ENCODE measurements at regions not wholly inside any gene's neighbourhood (a gene's known extent, or its start where the extent isn't known, plus 50 kb on each side); places are given as distances from the start of the nearest gene placed in this dataset.

- DNase-seq = no peak
Observed at GRCh38 chr11:119545978-119546915, 123.3 kb upstream of the THY1 start.

DNA sequence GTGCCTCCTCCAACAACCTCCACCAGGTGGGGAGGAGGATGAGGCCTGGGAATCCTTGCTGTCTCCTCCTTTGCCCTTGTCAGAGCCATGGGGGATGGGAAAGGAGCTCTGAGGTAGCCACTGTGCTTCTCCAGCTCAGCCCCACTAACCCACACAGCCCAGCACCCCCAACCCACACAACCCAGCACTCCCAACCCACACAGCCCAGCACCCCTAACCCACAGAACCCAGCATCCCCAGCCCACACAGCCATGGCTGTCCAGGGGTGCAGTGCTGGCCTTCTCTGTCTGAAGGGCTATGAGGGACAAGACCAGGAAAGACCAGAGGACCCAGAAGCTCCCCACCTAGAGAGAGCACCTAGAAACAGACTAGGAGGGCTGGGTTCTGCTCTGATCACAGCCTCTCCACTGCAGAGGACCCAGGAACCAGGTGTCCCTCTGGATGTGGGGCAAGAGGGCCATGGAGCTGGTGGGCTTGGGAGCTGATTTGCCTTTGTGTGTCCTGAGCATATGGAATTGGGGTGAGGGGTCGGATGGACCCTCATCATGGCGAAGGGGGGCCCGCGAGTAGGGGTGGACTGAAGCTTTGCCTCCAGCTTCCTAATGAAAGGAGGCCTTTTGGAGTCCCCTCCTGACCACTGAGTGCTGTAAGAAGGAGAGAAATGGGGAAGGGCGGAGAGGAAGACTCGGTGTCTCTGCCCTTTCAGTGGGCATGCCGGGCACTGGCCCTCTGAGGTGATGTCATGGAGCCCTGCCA lies 117.6 kb upstream of the THY1 start:
- DNase-seq = no peak

- no peak for DNase-seq
Observed at GRCh38 chr11:119539583-119539982, 116.6 kb upstream of the THY1 start.

DNA sequence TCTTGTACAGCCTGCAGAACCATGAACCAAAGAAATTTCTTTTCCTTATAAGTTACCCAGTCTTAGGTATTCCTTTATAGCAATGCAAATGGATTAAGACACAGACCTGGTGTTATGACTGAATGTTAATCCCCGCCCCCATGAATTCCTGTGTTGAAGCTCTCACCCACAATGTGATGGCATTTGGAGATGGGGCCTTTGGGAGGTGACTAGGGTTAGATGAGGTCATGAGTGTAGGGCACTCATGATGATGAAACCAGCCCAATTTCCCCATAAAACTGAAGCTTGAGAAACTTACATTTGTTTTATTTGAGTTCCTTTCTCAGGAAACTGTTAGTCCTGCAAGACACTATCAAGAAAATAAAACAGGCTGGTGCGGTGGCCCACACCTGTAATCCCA lies 115.8 kb upstream of the THY1 start:
- DNase-seq = no peak

GRCh38 chr11:119537306-119538253 lies 114.6 kb upstream of the THY1 start:
- no peak for DNase-seq

DNA sequence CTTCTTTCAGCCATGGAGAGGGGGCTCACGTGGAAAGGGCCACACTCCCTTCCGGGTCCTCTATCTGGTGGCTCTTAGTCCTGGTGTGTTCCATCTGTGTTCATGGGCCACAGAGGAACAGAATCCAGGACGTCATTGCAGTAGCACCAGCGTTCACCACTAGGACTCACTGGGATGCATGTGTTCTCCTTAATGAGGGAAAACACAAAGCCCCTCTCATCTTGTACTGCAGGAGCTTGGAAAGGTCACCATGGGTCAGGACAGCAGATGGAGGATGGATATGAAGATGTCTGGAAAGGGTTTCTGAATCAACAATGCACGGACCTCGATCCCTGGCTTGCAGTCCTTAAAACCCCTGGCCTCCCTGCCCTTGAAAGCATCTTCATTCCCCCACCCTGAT lies 113.8 kb upstream of the THY1 start:
- no peak for DNase-seq

- peak; percentile 56 for DNase-seq
Observed at GRCh38 chr11:119533921-119534736, 111.2 kb upstream of the THY1 start.

DNA sequence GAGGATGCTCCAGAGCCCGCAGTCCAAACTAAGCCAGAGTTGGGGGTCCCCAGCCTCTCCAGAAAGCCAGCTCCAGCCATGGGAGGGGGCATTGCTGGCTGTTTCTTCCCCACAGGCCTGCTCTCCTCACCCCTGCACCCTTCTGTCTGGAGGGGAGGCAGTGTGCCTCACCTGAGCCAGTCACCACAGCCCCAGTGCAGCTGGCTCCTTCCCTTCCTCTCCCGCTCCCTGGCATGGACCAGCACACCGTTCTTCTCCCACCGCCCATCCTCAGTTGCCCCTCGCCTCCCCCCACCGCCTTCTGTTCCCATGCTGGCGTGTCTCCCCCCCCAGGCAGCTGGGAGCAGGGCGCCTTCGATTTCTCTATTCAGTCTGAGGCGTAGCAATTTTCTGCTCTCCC lies 110.5 kb upstream of the THY1 start:
- no peak for DNase-seq

DNA sequence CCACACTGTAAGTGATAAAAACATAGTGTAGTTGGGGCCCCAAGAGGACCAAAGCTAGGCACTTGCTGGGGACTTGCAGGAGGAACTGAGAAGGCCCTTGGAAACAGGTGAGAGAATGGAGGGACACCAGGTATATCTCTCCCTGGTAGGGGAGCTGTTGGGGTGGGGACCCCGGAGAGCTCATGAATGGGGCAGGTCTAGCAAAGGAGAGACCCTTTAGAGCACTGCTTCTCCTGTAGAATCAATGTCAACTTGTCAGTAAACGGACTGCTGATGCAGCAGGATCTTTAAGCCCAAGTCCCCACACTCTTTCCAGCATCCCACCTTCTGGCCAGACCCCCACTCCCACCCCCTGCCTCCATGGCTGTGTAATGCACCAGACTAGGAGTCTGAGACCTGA lies 109.6 kb upstream of the THY1 start:
- no peak for DNase-seq

- DNase-seq = no peak
Observed at GRCh38 chr11:119531623-119532022, 108.7 kb upstream of the THY1 start.

DNA sequence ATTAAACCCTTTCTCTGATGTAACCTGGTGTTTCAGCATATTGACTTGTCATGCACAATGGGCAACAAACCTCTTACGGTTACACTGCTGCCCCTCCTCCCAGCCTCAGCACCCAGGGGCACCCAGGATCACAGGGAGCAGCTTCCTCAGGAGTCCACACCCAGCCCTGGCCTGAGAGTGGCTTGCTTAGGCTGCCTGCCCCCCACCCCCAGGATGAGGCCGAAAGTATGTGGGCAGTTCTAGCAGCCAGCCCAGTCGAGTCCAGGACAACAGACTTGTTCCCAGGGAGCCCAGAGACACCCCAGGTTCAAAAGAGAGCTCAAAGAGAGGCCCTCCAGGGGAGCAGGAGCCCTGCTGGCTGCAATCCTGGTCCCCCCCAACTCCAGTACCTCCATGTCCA lies 108.1 kb upstream of the THY1 start:
- DNase-seq = no peak

- no peak for DNase-seq
Observed at GRCh38 chr11:119530509-119530908, 107.5 kb upstream of the THY1 start.

DNA sequence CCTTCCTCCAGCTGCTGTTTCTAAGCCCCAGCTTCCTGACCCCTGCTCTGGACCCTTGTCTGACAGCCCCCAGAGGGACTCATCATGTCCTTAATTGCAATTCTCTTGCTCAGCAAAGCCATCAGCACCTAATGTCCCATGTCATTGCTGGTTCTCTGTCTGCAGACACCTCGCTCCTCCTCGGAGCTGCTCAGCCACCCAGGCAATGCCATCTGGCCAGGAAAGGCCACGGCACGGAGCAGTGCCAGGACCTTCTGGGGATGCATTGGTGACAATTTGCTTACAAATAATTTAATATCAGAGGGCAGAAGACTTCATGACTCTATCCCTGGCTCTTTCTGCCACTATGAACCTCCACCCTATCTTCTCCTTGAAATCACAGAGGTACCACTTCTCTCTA lies 107.0 kb upstream of the THY1 start:
- no peak for DNase-seq

DNA sequence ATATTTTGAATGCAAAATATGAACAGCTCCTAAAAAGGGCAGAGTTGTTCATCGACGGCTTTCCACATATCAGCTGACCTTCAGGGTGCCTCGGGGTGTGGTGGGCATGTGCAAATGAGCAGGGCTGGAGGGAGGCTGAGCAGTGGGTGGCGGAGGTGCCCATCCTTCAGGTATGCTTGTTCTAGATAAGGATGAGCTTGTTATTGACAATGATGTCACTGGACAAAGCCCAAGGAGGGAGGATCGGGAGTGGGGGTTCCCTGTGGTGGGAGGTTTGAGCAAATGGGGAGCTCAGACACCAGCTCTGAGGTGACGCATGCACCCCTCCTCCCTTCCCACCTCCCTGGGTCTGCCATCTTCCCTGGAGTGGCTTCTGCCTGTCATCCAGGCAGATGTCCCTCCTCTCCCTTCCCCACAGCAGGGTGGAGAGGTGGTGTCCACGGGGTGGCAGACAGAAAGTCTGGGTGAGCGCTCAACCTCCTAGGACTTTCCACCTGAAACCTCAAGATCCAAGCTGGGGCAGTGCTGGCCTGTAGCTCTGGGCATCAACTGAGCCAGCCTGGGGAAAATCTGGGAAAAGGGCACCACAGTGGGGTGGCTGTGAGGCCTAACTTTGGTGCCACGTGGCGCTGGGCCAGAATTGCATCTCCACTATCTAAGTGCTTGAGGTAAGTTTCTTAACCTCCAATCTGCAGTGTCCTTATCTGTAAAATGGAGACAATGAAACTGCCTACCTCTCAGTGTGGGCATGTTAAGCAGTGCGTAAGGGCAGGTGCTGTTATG lies 106.3 kb upstream of the THY1 start:
- no peak for DNase-seq

GRCh38 chr11:119525867-119526196 lies 102.9 kb upstream of the THY1 start:
- no peak for DNase-seq

- no peak for DNase-seq
Observed at GRCh38 chr11:119525180-119525866, 102.4 kb upstream of the THY1 start.

DNA sequence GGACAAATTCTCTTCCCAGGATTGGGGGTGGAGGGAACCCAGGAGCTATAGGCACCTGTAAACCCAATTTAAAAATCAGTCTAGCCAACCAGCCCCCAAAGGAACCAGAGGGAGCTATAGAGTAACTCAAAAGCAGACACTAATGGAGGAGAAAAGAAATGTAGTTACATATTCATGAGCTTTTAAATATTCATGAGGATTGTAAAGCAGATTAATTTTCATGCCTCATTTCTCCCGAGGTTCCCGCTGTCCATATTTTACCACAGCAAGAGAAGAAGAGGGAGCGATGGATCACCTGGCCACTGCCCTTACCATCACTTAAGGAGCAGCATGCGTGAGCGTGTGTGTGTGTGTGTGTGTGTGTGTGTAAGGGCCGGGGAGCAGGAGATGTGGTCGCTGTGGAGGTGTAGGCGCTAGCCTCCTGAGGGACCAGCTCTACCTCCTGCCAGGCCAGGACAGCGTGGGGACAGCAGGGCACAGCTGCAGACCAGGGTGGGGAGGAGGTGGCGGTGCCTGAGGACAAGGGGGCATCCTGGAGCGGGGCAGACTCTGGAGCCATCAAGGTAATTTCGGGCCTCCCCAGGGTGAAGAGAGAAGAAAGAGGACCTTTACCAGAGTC lies 100.7 kb upstream of the THY1 start:
- DNase-seq = no peak

- no peak for DNase-seq
Observed at GRCh38 chr11:119522609-119523008, 99.6 kb upstream of the THY1 start.

GRCh38 chr11:119521551-119521950 lies 98.6 kb upstream of the THY1 start:
- no peak for DNase-seq

- DNase-seq = no peak
Observed at GRCh38 chr11:119520966-119521365, 98.0 kb upstream of the THY1 start.

Measured in CD4-positive, alpha-beta T cell treated with Interleukin-17A for 4 hours (primary cell).